Fibroblast of skin of right biceps (primary cell): ENCODE measurements at regions not wholly inside any gene's neighbourhood (a gene's known extent, or its start where the extent isn't known, plus 50 kb on each side); places are given as distances from the start of the nearest gene placed in this dataset.
"Not testable (repeated sequence)": the region's sequence is repeated elsewhere in the genome, so short reads cannot be mapped to it uniquely, and the experiment has no call there.

Experiments
- DNase-seq: peaks from one replicate; pipeline ENCODE4 v3.0.0-alpha.2; 2013

DNA sequence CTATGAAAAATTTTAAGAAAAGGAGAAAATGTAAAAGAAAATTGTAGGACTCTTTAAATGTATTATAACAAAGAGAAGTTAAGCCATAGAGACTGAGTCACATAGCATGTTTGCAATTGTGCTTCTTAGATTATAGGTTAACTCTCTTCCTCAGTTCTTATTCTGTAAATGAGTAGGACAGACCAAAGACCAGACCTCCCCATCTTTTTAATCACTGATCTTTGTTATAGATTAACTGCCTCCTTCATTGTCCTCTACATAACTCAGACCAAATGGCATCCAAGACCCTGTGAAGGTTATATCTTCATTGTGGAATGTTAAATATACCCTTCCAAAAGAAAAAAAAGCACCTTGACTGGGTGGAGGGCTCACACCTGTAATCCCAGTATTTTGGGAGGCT is 316.9 kb upstream of the LRRTM4 start:
- DNase-seq, result no peak

DNA sequence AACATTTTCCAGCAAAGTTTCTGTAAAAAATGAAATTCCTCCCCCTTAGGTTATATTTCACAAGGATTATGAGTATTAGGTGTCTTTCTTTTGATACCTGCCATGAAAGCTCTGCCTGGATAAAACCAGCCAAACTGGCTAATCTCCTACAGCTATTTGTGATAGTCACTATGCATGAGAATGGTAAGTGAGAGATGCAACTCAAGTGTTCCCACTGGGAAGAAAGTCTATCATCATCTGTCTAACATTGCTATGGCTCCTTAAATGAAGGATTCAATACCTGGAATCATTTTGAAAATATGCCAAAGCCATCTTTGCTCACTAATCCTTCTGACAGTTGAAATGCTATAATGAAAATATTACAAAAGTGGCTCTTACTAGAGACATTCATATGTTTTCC is 339.9 kb upstream of the LRRTM4 start:
- no peak for DNase-seq

DNA sequence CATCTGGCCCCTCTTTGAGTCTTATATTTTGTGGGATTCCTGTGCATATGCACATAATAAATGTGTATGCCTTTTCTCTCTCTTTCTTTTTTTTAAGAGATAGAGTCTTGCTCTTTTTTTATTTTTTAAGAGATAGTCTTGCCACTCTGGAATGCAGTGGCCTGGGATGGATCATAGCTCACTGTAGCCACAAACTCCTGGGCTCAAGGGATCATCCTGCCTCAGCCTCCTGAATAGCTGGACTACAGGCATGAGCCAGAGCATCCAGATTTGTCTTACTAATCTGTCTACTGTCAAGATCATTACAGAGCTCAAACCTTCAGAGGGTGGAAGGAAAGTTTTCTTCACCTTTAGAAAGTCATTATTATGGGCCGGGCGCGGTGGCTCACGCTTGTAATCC is 342.2 kb upstream of the LRRTM4 start:
- DNase-seq, result no peak

DNA sequence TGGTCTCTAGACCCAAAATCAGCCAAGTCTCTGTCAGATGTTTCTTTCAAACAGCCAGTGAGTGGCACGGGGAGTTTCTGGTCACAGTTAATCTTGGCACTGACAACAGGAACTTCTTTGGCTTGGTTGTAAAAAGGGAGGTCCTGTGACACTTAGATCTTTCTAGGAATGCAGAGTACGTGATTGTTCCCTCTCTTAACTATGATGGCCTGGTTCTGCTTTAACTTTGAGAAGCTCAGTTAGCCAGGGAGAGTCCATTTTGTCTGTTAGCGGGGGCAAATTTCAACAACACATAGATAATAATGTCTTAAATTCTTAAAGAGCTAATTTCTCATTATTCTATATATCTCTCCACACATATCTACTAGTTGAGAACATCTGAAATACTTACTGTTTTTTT is 344.5 kb upstream of the LRRTM4 start:
- DNase-seq, result no peak

DNA sequence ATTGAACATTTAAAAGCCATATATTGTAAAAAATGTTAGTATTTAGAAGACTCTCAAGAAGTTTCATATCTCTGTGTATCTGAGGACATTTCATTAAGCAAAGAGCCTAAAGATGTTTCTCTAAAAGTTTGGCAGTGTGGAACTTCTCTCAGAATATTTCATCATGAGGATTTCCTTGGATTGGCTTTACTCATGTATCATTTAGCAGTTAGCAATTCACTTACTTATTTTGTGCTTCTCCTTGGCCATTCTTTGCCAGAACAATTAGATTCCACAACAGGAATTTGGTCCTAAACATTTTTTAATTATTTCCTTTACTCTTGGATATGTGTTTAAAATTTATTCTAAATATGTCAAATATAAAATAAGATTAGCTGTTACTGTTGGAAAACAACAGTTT is 345.0 kb upstream of the LRRTM4 start:
- DNase-seq, result no peak

DNA sequence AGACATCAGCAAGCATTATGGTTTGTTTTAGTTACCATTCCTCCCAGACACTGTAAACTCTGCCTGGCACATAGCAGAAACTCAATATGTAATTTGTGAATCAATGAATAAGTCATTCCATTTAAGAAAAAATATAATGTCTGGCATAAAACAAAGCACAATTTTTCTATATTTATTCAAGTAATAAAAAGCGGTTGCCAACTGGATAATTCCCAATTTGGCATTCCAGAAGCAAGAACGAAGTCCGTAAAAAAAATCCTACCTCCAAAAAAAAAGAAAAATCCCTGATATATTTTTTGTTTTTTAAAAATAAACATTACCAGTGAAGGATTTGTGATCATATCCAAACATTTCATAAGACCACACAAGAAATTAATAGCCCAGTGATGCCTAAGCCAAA is 351.3 kb upstream of the LRRTM4 start:
- no peak for DNase-seq

DNA sequence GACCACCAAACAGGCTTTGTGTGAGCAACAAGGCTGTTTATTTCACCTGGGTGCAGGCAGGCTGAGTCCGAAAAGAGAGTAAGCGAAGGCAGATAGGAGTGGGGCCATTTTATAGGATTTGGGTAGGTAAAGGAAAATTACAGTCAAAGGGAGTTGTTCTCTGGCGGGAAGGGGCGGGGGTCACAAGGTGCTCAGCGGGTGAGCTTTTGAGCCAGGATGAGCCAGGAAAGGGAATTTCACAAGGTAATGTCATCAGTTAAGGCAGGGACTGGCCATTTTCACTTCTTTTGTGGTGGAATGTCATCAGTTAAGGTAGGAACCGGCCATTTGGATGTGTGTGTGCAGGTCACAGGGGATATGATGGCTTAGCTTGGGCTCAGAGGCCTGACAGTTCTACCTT is 378.0 kb upstream of the LRRTM4 start:
- not testable (repeated sequence) for DNase-seq

DNA sequence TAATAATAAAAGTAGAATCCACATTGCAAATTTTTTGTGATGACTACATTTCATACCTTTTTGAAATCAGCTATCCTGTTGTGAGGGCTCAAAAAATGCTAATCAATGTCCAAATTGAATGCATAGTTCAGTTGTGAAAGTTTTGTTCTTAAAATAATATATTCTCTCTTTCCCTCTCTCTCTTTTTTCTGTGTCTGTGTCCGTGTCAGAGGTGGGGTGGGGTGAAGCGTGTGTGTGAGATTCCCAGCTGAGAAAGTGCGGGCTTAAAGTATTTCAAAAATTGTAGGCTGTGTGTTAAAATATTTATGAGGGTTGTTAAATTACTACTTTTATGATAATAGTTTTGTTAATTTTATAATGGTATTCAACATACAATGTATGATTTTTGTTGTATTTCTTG is 388.0 kb upstream of the LRRTM4 start:
- DNase-seq, result no peak

DNA sequence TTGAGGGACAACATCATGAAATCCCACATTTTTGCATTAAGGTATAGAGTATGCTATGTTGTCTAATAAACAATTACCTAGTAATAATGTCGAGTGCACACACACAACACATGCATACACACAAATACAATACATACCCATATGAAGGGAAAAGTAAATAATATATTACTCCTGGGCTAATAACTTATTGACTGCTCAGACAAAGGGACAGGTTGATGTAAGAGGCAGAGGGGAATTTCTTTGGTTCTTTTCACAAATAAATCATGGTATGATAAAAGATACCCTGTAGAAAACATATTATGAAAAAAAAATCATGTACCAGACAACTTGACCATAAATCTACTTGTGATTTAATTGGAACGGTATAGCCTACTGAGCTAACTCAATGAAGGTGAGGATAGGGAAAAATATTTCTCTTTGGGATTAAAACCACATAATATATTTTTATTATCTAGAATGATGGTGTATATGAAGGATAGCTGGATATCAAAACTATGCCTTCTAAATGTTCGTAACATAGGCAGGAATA is 398.7 kb upstream of the LRRTM4 start:
- no peak for DNase-seq

DNA sequence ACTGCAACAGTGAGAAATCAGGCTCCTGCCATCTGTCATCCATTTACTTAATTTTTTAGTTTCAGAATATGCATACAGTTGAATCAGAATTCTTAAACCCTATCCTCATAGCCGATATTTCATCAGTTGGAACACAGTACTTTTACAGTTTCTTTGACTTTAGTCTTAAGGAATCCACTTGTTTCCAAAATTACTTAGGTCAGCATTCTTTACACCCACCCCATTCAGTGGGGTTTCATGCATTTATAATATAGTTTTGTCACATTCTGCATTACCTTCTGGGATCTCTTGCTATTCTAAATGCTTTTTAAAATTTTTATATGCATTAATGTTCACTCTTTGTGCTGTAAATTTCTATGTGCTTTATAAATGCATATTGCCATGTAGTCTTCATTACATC is 400.4 kb upstream of the LRRTM4 start:
- DNase-seq, result no peak

DNA sequence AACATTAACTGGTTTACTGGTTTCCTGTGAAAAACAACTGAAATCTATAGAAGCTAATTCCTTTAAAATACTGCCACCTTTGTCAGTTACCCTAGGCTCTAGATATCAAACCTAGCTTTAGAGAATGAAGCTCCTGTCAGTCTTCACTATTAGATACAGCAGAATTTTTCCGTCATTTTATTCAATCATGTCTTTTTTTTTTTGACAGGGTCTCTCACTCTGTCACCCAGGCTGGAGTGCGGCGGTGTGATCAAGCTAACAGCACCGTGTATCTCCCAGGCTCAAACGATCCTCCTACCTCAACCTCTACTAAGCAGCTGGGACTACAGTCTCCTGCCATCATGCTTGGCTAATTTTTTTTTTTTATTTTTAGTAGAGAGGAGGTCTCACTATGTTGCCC is 415.2 kb upstream of the LRRTM4 start:
- DNase-seq, result no peak

DNA sequence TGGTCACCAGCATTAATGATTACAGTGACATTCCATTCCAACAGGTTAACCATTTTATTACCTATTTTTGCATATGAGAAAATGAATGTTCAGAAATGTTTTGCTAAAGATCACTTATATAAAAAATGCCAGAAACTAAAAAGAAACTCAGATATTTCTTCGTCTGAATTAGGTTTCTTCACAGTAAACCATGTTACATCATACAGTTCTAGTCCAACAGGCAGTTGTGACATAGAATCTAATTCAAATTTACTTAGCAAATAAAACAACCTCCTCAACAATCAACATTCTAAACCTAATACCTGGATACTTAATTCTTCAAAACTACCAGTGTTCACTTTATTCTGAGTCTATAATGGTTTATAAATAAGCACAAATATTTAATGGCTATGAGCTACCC is 416.3 kb upstream of the LRRTM4 start:
- DNase-seq, result no peak

DNA sequence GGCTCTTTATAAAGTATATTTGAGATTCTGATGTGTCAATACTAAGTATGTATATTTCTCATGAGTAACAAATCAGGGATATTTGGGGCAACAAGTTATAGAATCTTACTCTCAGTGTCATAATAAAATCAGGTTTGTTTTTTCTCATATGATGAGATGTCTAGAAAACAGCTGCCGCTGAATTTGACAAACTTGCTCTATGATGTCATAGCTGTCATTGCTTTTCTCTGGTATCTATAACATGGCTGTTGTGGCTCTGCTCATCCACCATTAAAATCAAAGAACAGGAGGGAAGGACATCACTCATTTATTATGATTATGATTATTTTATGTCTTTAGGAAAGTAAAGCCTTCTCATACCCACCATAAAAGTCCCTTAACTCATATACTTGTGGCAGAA is 417.2 kb upstream of the LRRTM4 start:
- DNase-seq, result no peak

DNA sequence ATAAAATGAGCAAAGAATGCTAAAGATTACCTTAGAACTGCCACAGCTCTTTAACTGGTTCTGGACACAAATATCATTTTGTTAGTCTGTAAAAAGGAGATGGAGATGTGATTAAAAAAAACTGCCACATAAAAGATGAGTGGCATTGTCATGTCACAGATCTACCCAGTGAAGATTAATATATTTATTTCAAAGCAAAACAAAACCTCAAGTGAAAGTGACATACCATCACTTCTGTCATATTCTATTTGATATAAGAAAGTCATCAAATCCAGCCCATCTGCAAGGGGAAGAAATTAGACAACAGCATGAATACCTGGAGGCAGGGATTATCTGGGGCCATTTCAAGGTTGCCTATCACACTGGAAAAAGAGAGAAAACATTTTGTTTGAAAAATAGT is 417.6 kb upstream of the LRRTM4 start:
- no peak for DNase-seq

DNA sequence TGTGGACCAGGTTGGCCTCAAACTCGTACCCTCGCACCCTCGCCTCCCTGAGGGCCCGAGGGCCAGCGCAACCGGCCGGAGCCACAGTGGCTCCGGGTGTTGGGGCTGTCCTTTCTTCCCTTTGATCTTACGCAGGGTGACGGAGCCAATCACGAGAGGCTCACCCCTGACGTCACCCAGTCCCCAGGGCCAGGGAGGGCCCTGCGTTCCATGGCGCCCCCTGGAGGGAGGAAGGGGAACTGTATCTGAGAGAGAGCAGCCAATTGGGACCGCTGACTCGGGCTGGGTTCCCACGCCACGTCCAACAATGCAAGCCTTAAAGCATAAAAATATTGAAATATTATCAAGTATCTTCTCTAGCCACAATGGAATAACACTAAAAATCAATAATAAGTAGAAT is 432.8 kb upstream of the LRRTM4 start:
- DNase-seq, result no peak

DNA sequence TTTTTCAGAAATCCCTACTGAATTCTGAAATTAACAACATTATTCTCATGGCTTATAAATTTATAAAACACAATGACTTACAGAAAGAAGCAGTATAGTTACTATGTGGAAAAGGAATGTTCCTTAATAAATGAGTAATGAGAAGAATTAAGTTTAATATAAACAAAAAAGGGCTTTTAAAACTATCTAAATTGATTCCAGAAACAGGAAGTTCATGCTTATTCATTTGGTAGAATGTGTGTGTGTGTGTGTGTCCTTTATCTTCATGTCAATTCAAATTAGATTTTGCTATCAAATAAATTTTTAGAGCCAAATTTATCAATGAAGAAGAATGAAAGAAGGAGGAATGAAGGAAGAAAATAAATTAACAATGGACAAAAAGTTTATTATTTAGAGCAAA is 440.8 kb upstream of the LRRTM4 start:
- DNase-seq, result no peak

DNA sequence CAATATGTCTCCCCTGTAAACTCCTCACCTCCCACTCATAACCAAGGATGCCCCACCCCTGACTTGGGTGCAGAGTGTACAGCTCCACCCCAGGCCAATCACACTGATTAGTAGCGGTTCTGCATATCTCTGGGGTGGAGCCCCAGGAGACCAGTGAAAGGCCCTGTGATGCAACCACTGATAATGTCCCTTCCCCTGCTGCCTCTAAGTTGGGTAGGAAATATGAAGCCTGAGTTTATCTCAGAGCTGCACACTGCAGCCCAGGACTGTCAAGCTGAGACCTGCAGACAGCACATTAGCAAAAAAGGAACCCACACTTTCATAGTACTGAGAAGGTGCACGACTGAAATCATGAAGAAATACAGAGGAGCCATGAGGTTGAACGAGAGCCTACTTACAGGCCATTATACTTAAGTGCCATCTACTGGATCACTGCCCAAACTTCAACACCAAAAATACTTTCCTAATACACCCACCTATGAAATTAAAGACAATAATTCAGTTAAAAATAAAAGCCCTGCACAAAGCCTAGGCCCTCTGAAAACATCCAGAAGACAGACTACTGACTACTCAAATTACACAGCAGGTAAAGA is 455.4 kb upstream of the LRRTM4 start:
- DNase-seq, result no peak

DNA sequence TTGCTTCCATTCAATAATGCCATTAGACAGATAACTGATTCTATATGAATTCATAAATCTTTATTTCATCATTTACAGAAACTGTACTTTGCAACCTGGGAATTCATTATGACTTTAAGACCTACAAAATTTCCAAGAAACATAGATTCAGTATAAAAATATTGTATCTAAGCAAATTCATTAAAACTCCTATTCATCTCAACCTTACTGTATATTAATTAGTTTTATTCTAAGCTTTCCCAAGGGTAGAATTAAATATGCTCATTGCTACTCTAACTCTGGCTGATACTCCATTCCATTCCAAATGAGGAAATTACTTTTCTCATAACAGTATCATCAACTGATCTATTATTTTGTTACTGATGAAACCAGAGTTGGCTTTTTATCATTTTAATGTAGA is 473.0 kb upstream of the LRRTM4 start:
- no peak for DNase-seq

DNA sequence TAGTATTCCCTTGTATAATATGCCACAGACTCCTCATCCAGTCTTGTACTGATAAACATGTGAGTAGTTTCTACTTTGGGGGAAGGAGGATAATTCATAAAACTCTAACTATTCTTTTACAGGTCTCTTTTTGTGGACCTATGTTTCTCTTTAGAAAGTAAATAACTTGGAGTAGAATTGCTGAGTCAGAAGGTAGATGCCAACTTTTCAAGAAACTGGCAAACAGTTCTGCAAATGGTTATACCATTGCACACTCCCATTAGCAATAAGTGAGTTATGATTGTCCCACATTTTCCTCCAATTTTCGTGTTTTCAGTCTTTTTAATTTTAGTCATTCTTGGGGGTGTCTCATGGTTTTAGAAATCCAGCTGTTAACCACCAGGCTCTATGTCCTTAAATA is 477.2 kb upstream of the LRRTM4 start:
- DNase-seq, result no peak

DNA sequence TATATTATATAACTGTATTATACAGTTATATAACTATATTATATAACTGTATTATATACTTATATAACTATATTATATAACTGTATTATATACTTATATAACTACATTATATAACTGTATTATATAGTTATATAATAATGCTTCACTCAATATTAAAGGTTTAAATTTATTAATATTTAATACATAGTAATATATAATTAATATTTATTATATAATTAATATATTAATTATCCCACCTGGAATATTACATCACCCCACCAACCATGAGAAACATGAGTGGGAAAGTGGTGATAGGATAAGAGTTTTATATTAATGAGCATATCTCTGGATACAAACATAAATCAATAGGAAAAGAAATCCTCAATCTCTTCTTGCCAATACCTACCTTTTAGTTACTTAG is 487.1 kb upstream of the LRRTM4 start:
- no peak for DNase-seq

DNA sequence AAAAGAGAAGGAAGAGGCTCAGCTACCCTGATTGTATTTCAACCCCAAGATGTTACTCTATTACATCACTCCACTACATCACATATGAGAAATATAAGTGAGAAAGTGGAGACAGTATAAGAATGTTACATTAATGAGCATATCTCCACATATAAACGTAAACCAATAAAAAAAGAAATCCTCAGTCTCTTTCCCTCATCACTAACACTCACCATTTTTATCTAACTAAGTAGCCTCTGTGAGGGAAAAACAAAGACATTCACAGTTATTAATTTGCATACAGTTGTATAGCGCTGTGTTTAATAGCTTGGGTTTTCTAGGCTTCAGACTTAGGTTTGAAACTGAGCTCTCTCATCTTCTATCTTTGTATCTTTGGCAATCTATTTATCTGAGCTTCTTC is 489.1 kb upstream of the LRRTM4 start:
- DNase-seq, result no peak

DNA sequence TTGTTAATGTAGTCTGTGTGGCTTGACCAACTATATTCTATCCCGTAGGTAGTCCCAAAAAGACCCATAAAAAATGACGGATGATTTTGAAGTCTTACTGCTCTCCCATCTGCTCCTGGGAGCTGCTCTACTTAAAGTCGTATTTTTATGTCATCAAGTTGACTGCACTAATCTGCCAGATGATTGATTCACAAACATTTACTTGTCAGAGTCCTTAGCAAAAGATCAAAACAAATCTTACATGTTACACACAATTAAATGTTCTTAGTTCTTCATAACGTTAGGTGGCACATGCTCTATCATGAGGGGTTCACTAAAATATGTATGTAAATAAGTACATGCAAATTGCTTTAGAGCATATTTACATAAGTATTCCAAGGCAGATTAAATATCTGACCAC is 498.3 kb upstream of the LRRTM4 start:
- no peak for DNase-seq

DNA sequence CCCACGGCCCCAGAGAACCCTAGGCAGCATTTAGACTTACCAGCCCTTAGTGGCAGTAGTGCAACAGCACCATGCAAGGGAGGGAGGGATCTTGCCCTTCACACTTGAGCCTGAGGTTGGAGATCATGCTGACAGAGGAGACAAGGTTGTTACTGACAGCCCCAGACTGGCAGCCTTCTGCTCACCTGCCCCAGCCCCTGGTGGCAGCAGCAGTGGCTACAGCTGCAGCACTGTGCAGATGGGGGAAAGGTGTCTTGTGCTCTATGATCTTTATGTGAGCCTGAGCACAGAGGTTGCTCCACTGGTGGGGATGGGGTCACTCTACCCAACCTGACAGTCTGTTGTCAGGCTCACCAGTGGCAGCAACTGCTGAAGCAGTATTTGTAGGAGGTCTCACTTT is 501.2 kb upstream of the LRRTM4 start:
- no peak for DNase-seq

DNA sequence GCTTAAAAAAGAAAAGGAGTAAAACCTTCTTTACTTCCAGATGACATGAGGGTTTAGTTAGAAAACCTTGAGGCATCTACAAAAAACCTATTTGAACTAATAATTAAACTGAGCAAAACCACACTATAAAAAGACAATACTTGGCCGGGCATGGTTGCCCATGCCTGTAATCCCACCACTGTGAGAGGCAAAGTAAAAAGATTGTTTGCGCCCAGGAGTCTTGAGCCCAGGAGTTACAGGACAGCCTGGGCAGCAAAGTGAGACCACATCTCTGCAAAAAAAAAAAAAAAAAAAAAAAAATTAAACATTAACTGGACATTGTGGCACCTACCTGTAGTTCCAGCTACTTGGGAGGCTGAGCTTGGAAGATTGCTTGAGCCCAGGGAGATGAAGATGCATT is 502.8 kb upstream of the LRRTM4 start:
- DNase-seq, result no peak

DNA sequence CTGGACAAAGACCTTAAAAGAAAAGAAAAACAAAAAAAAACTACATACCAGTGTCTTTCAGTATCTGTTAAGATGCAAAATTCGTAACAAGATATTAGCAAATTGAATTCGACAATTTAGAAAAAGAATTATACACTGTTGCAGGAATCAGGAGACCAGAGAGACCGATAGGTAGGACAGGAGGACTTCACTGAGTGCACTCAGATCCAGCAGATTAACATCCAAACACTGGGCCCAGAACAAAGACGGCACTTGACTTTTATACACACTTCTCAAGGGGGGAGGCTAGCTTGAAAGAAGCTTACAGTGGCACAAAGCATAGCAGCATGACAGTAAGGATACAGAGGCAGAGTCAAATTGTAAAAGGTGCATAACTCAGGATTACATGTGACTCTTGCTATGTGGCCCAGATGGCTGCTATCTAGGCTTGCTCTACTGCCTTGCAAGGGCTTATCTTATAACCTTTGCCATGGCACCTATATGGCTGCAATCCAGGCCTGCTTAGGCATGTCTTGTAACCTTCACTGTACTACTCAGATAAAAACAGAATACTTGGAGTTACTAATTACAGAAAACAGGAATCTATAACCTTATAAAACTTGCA is 507.3 kb upstream of the LRRTM4 start:
- no peak for DNase-seq
